ENCODE measurements at regions not wholly inside any gene's neighbourhood (a gene's known extent, or its start where the extent isn't known, plus 50 kb on each side); places are given as distances from the start of the nearest gene placed in this dataset.

DNA sequence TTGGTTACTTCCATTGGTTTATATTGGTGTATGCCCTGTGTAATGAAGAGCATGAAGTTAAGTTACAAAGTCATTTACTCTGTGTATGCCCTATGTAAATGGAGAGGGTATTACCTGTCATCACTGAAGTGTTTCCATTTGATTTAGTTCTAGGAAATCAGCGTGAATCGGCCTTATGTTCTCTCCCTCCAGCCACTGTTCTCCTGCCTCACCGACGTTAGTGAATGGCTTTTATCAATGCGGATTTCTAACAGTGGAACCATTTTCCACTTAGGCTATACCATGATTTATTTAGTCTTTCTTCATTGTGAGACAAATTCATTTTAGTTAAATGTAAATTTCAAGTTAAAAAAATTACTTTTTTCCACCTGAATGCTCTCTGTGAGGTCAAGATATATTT is 327.0 kb upstream of the ADCY2 start:
- POLR2A ChIA-PET (ENCODE audit: partially characterized antibody), result no interaction called here
- peaks cover 0 to 2% of the 10 kb centered on the region in 2 donors for H3K27me3 Mint-ChIP-seq
- intact Hi-C loops (cut with micrococcal nuclease), result no loop called here

DNA sequence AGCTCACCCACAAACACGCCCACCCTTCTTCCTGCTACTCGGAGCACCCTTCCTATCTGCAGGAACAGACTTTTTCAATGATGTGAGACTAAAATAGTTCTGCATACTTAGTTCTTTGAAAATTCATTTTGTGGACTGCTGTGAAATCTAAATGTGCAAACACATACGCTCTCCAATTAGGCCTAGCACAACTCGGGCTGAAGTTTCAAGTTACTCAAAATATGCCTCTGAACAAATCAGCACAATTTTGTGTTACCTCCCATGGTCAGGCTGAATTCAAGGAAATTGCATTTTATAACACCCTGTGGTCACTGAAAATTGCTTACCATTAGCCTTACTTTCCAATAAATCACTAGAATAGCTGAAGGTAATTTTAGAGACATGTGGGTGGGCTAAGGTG is 323.8 kb upstream of the ADCY2 start:
- H3K36me3 ChIP-seq (ENCODE audit: insufficient read depth, low read length), result no peaks in the 10 kb centered on the region
- H3K4me1 Mint-ChIP-seq, result no peaks in the 10 kb centered on the region
- peaks cover 0 to 2% of the 10 kb centered on the region in 2 donors for H3K27me3 Mint-ChIP-seq
- no peak overlapping the region for H3K27ac ChIP-seq (ENCODE audit: low read depth, low read length)
- no peaks in the 10 kb centered on the region for H3K9me3 ChIP-seq (ENCODE audit: control insufficient read depth in 1 of 2, low read length in 2 of 2)
- H3K4me3 ChIP-seq (ENCODE audit: low read length in 2 of 2), result no peak overlapping the region
- ChIA-PET CTCF (ENCODE audit: partially characterized antibody) (no interaction called here), POLR2A (ENCODE audit: partially characterized antibody) (no interaction called here)
- DNase-seq, result no peak
- H3K9me3 Mint-ChIP-seq, result peaks cover 0 to 2% (median 0%) of the 10 kb centered on the region in 8 donors
- H3K4me3 Mint-ChIP-seq, result no peak overlapping the region
- no peaks in the 10 kb centered on the region for H3K36me3 Mint-ChIP-seq
- no peak overlapping the region for H3K27ac Mint-ChIP-seq
- intact Hi-C loops (cut with micrococcal nuclease), result no loop called here
- no peaks in the 10 kb centered on the region for H3K27me3 ChIP-seq (ENCODE audit: insufficient read depth, low read length)
- H3K4me1 ChIP-seq (ENCODE audit: insufficient read depth, low read length), result no peaks in the 10 kb centered on the region

More for the DNA sequence above, 327.0 kb upstream of the ADCY2 start:
- no peaks in the 10 kb centered on the region for H3K36me3 Mint-ChIP-seq
- H3K4me1 Mint-ChIP-seq, result no peaks in the 10 kb centered on the region
- H3K9me3 ChIP-seq (ENCODE audit: control insufficient read depth in 1 of 2, low read length in 2 of 2), result no peaks in the 10 kb centered on the region
- no peaks in the 10 kb centered on the region for H3K36me3 ChIP-seq (ENCODE audit: insufficient read depth, low read length)
- CTCF ChIA-PET (ENCODE audit: partially characterized antibody), result no interaction called here
- no peaks in the 10 kb centered on the region for H3K27me3 ChIP-seq (ENCODE audit: insufficient read depth, low read length)
- no peak overlapping the region for H3K4me3 Mint-ChIP-seq
- no peak for DNase-seq
- no peak overlapping the region for H3K27ac Mint-ChIP-seq
- no peaks in the 10 kb centered on the region for H3K4me1 ChIP-seq (ENCODE audit: insufficient read depth, low read length)
- H3K4me3 ChIP-seq (ENCODE audit: low read length in 2 of 2), result no peak overlapping the region
- H3K27ac ChIP-seq (ENCODE audit: low read depth, low read length), result no peak overlapping the region
- peaks cover 0 to 2% (median 0%) of the 10 kb centered on the region in 8 donors for H3K9me3 Mint-ChIP-seq

DNA sequence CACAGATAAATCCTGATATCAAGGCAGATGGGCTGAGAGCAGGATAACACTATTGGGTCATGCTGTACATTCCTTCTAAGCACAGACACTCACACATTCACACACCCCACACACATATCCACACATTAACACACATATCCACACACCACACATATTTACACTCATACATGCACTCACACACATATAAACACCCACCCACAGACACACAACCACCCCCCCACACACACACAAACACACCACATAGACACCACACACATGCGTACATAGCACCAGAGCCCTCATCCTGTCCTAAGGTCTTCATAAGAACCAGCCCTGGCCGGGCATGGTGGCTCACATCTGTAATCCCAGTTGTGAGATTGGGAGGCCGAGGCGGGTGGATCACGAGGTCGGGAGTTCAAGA is 322.3 kb upstream of the ADCY2 start:
- POLR2A ChIA-PET (ENCODE audit: partially characterized antibody), result no interaction called here
- H3K4me1 ChIP-seq (ENCODE audit: insufficient read depth, low read length), result no peaks in the 10 kb centered on the region
- H3K36me3 ChIP-seq (ENCODE audit: insufficient read depth, low read length), result no peaks in the 10 kb centered on the region
- H3K27ac ChIP-seq (ENCODE audit: low read depth, low read length), result no peak overlapping the region
- Mint-ChIP-seq H3K36me3 (no peaks in the 10 kb centered on the region), H3K9me3 (peaks cover 0 to 2% (median 0%) of the 10 kb centered on the region in 8 donors), H3K4me3 (no peak overlapping the region), H3K27me3 (peaks cover 0 to 2% of the 10 kb centered on the region in 2 donors), H3K27ac (no peak overlapping the region), H3K4me1 (no peaks in the 10 kb centered on the region)
- H3K9me3 ChIP-seq (ENCODE audit: control insufficient read depth in 1 of 2, low read length in 2 of 2), result no peaks in the 10 kb centered on the region
- no peak for DNase-seq
- H3K4me3 ChIP-seq (ENCODE audit: low read length in 2 of 2), result no peak overlapping the region
- CTCF ChIA-PET (ENCODE audit: partially characterized antibody), result no interaction called here
- H3K27me3 ChIP-seq (ENCODE audit: insufficient read depth, low read length), result no peaks in the 10 kb centered on the region
- intact Hi-C loops (cut with micrococcal nuclease), result no loop called here

DNA sequence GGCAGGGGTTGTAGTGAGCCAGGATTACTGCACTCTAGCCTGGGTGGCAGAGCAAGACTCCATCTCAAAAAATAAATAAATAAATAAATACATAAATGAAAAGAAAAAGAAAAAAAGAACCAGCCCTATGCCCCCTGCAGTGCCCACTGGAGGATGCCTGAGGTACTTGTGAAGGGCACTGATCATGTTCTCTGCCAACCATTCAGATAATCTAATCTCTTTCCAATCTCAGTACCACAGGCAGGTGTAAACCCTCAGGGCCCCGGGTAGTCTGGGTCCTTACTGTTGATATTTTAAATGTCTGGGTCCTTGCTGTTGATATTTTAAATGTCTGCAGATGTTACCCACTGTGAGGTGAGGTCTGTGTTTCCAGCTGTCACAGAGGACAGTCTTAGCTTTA is 321.8 kb upstream of the ADCY2 start:
- ChIA-PET POLR2A (ENCODE audit: partially characterized antibody) (no interaction called here), CTCF (ENCODE audit: partially characterized antibody) (no interaction called here)
- Mint-ChIP-seq H3K4me3 (no peak overlapping the region), H3K27me3 (peaks cover 0 to 2% of the 10 kb centered on the region in 2 donors), H3K4me1 (no peaks in the 10 kb centered on the region), H3K27ac (no peak overlapping the region), H3K9me3 (peaks cover 0 to 2% (median 0%) of the 10 kb centered on the region in 8 donors), H3K36me3 (no peaks in the 10 kb centered on the region)
- no peak overlapping the region for H3K4me3 ChIP-seq (ENCODE audit: low read length in 2 of 2)
- DNase-seq, result no peak
- H3K36me3 ChIP-seq (ENCODE audit: insufficient read depth, low read length), result no peaks in the 10 kb centered on the region
- H3K27me3 ChIP-seq (ENCODE audit: insufficient read depth, low read length), result no peaks in the 10 kb centered on the region
- intact Hi-C loops (cut with micrococcal nuclease), result no loop called here
- no peaks in the 10 kb centered on the region for H3K4me1 ChIP-seq (ENCODE audit: insufficient read depth, low read length)
- no peaks in the 10 kb centered on the region for H3K9me3 ChIP-seq (ENCODE audit: control insufficient read depth in 1 of 2, low read length in 2 of 2)
- no peak overlapping the region for H3K27ac ChIP-seq (ENCODE audit: low read depth, low read length)

DNA sequence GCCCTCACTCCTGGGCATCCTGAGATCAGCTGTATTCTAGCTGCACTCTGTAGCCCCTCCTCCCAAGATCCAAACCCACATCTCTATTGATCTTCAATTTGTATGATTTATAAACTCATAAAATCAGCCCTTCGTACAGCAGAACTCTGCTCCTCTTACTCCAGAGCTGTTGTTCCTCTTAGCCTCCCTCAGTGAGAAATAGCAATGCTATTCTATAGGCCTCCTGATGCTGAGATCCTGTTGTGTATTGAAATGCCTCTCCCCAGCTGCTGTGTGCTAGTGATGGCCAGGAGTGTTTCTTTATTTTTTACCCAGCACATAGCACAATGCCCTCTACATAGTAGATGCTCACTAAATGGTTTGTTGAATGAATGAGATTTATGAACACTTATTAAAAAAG is 320.5 kb upstream of the ADCY2 start:
- no peaks in the 10 kb centered on the region for H3K9me3 ChIP-seq (ENCODE audit: control insufficient read depth in 1 of 2, low read length in 2 of 2)
- no peak for DNase-seq
- intact Hi-C loops (cut with micrococcal nuclease), result no loop called here
- peaks cover 0 to 2% of the 10 kb centered on the region in 2 donors for H3K27me3 Mint-ChIP-seq
- POLR2A ChIA-PET (ENCODE audit: partially characterized antibody), result no interaction called here
- no peaks in the 10 kb centered on the region for H3K36me3 ChIP-seq (ENCODE audit: insufficient read depth, low read length)
- peaks cover 0 to 2% (median 0%) of the 10 kb centered on the region in 8 donors for H3K9me3 Mint-ChIP-seq
- H3K36me3 Mint-ChIP-seq, result no peaks in the 10 kb centered on the region
- no peaks in the 10 kb centered on the region for H3K4me1 Mint-ChIP-seq
- H3K4me1 ChIP-seq (ENCODE audit: insufficient read depth, low read length), result no peaks in the 10 kb centered on the region
- H3K4me3 Mint-ChIP-seq, result no peak overlapping the region
- H3K27ac ChIP-seq (ENCODE audit: low read depth, low read length), result no peak overlapping the region
- H3K27me3 ChIP-seq (ENCODE audit: insufficient read depth, low read length), result no peaks in the 10 kb centered on the region
- H3K4me3 ChIP-seq (ENCODE audit: low read length in 2 of 2), result no peak overlapping the region
- no peak overlapping the region for H3K27ac Mint-ChIP-seq
- CTCF ChIA-PET (ENCODE audit: partially characterized antibody), result no interaction called here

DNA sequence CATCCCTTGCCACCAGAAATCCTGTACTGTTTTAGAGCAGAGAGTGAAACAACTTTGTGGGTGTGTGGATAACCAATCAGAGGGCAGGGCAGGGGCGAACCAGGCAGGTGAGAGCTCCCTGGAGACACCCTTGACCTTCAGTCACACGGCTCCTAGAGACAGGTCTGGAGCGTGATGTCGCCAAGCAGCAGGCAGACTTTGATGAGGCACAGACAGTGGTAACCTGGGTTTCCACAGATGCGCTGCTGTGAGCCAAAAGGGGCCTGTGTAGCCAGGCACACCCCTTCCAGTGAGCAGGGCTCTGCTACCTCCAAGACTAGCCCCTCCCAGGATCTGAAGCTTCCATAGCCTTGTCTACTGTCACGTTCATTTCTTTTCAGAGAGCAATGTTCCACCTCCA is 317.8 kb upstream of the ADCY2 start:
- Mint-ChIP-seq H3K27me3 (peaks cover 0 to 1% of the 10 kb centered on the region in 2 donors), H3K27ac (no peak overlapping the region), H3K4me3 (no peak overlapping the region), H3K9me3 (peaks cover 0 to 1% (median 0%) of the 10 kb centered on the region in 8 donors), H3K36me3 (no peaks in the 10 kb centered on the region), H3K4me1 (no peaks in the 10 kb centered on the region)
- Histone ChIP-seq H3K9me3 (ENCODE audit: control insufficient read depth in 1 of 2, low read length in 2 of 2) (no peaks in the 10 kb centered on the region), H3K27me3 (ENCODE audit: insufficient read depth, low read length) (no peaks in the 10 kb centered on the region), H3K4me1 (ENCODE audit: insufficient read depth, low read length) (no peaks in the 10 kb centered on the region), H3K36me3 (ENCODE audit: insufficient read depth, low read length) (no peaks in the 10 kb centered on the region), H3K27ac (ENCODE audit: low read depth, low read length) (no peak overlapping the region), H3K4me3 (ENCODE audit: low read length in 2 of 2) (no peak overlapping the region)
- CTCF ChIA-PET (ENCODE audit: partially characterized antibody), result no interaction called here
- intact Hi-C loops (cut with micrococcal nuclease), result no loop called here
- no peak for DNase-seq
- POLR2A ChIA-PET (ENCODE audit: partially characterized antibody), result no interaction called here

DNA sequence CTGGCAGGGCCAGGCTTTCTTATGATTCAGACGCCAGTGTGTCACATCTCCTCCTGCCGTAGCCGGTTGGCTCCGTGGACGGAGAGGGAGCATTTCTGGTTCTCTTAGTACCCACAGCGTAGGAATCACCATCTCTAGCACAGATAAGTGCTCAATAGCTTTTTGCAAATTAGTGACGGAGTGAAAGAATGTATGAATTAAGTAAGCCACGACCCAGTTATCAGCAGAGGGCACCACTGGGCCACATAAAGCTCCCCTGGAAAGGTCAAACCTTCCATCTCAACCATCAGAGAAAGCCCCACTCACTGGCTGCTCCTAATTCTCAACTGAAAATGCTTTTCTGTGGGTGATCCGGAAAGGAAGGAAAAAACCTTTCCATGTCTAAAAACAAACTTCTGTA is 317.0 kb upstream of the ADCY2 start:
- ChIA-PET CTCF (ENCODE audit: partially characterized antibody) (no interaction called here), POLR2A (ENCODE audit: partially characterized antibody) (no interaction called here)
- Histone ChIP-seq H3K4me3 (ENCODE audit: low read length in 2 of 2) (no peak overlapping the region), H3K9me3 (ENCODE audit: control insufficient read depth in 1 of 2, low read length in 2 of 2) (no peaks in the 10 kb centered on the region), H3K36me3 (ENCODE audit: insufficient read depth, low read length) (no peaks in the 10 kb centered on the region), H3K4me1 (ENCODE audit: insufficient read depth, low read length) (no peaks in the 10 kb centered on the region), H3K27me3 (ENCODE audit: insufficient read depth, low read length) (no peaks in the 10 kb centered on the region), H3K27ac (ENCODE audit: low read depth, low read length) (no peak overlapping the region)
- peaks cover 0 to 1% of the 10 kb centered on the region in 2 donors for H3K27me3 Mint-ChIP-seq
- H3K9me3 Mint-ChIP-seq, result peaks cover 0 to 2% (median 0%) of the 10 kb centered on the region in 8 donors
- H3K36me3 Mint-ChIP-seq, result no peaks in the 10 kb centered on the region
- no peak overlapping the region for H3K4me3 Mint-ChIP-seq
- H3K27ac Mint-ChIP-seq, result no peak overlapping the region
- no peak for DNase-seq
- H3K4me1 Mint-ChIP-seq, result no peaks in the 10 kb centered on the region
- intact Hi-C loops (cut with micrococcal nuclease), result no loop called here

DNA sequence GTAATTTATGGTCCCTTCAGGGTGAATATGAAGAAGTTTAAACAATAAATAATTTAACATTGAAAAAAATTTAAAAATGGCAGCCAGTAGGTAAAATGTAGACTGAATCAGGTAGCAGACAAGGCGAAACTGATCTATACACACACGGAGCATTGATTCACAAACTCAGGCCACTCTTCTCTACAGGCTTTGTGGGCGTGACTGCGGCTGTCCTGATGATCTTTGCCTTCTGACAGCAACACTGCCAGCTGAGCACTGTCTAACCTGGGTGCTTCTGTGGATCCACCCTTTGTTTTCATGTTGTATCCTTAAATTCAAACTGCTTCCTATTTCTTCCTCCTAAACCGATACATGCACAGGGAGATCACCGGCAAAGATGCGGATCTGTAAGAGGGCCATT is 315.4 kb upstream of the ADCY2 start:
- no peak for DNase-seq
- no peaks in the 10 kb centered on the region for H3K36me3 Mint-ChIP-seq
- Histone ChIP-seq H3K27ac (ENCODE audit: low read depth, low read length) (no peak overlapping the region), H3K36me3 (ENCODE audit: insufficient read depth, low read length) (no peaks in the 10 kb centered on the region), H3K4me3 (ENCODE audit: low read length in 2 of 2) (no peak overlapping the region), H3K27me3 (ENCODE audit: insufficient read depth, low read length) (no peaks in the 10 kb centered on the region), H3K9me3 (ENCODE audit: control insufficient read depth in 1 of 2, low read length in 2 of 2) (no peaks in the 10 kb centered on the region), H3K4me1 (ENCODE audit: insufficient read depth, low read length) (no peaks in the 10 kb centered on the region)
- CTCF ChIA-PET (ENCODE audit: partially characterized antibody), result no interaction called here
- H3K4me1 Mint-ChIP-seq, result no peaks in the 10 kb centered on the region
- no peak overlapping the region for H3K4me3 Mint-ChIP-seq
- no peak overlapping the region for H3K27ac Mint-ChIP-seq
- intact Hi-C loops (cut with micrococcal nuclease), result no loop called here
- H3K27me3 Mint-ChIP-seq, result peaks cover 0 to 1% of the 10 kb centered on the region in 2 donors
- peaks cover 0 to 2% (median 0%) of the 10 kb centered on the region in 8 donors for H3K9me3 Mint-ChIP-seq
- POLR2A ChIA-PET (ENCODE audit: partially characterized antibody), result no interaction called here
